Epithelial cell of esophagus (primary cell): ENCODE measurements at regions not wholly inside any gene's neighbourhood (a gene's known extent, or its start where the extent isn't known, plus 50 kb on each side); places are given as distances from the start of the nearest gene placed in this dataset.
A peak's percentile ranks its signal among the peaks of the same experiment; 100 is the strongest.
"Not testable (repeated sequence)": the region's sequence is repeated elsewhere in the genome, so short reads cannot be mapped to it uniquely, and the experiment has no call there.

Experiments used
- DNase-seq: peaks from one replicate; pipeline ENCODE4 v3.0.0; 2010; ENCODE audit warnings: low read depth
- H3K4me3 ChIP-seq: 2 replicates; pipeline ENCODE4 v1.5.1; 2011; ENCODE audit warnings: mild to moderate bottlenecking, low read length, control low read depth
- CTCF ChIP-seq: IDR thresholded peaks from 2 replicates; pipeline ENCODE4 v1.5.1; 2011; ENCODE audit warnings: low read depth, mild to moderate bottlenecking, low read length, control low read depth, inconsistent platforms; ENCODE audit not compliant: insufficient read depth; ENCODE audit errors: missing control alignments

GRCh38 chr5:92023141-92023471 is 640.0 kb upstream of the ARRDC3 start:
- TF ChIP-seq CTCF, result no peak
- H3K4me3 ChIP-seq, result no peak overlapping the region
- no peak for DNase-seq

- DNase-seq, result no peak
- H3K4me3 ChIP-seq, result no peak overlapping the region
- no peak for TF ChIP-seq CTCF
Observed at GRCh38 chr5:92022415-92023140, 639.5 kb upstream of the ARRDC3 start.

GRCh38 chr5:92019376-92019990 is 636.4 kb upstream of the ARRDC3 start:
- DNase-seq, result peak; percentile 56

GRCh38 chr5:92017776-92018175 is 634.7 kb upstream of the ARRDC3 start:
- peak; percentile 2 for DNase-seq
- H3K4me3 ChIP-seq, result no peak overlapping the region
- no peak for TF ChIP-seq CTCF

More at GRCh38 chr5:92019376-92019990, 636.4 kb upstream of the ARRDC3 start:
- no peak overlapping the region for H3K4me3 ChIP-seq
- no peak for TF ChIP-seq CTCF

- H3K4me3 ChIP-seq, DNase-seq: not testable (repeated sequence)
Observed at GRCh38 chr5:92011845-92012244, 628.7 kb upstream of the ARRDC3 start.

GRCh38 chr5:92003806-92004205 is 620.7 kb upstream of the ARRDC3 start:
- TF ChIP-seq CTCF, result no peak
- DNase-seq, result no peak
- H3K4me3 ChIP-seq, result no peak overlapping the region

- no peak for TF ChIP-seq CTCF
- DNase-seq, result no peak
- H3K4me3 ChIP-seq, result no peak overlapping the region
Observed at GRCh38 chr5:92002721-92003274, 619.7 kb upstream of the ARRDC3 start.
